Colonic mucosa (tissue), 4 donors: ENCODE measurements at regions not wholly inside any gene's neighbourhood (a gene's known extent, or its start where the extent isn't known, plus 50 kb on each side); places are given as distances from the start of the nearest gene placed in this dataset.

Source experiments
- DNase-seq: peaks from one replicate; pipeline ENCODE4 v3.0.0-alpha.2; 2020
- H3K27ac ChIP-seq: fragments of 200-600 bp; one replicate; pipeline ENCODE4 v1.8.0; 2021
- H3K27me3 ChIP-seq: fragments of 200-600 bp; one replicate; pipeline ENCODE4 v1.8.0; 2021
- H3K36me3 ChIP-seq: fragments of 200-600 bp; one replicate; pipeline ENCODE4 v1.8.0; 2021
- H3K4me1 ChIP-seq: fragments of 200-600 bp; one replicate; pipeline ENCODE4 v1.8.0; 2021; ENCODE audit warnings: mild to moderate bottlenecking
- H3K4me3 ChIP-seq: fragments of 200-600 bp; one replicate; pipeline ENCODE4 v1.8.0; 2021
- H3K9ac ChIP-seq, 2 donors: one replicate each; pipeline ENCODE4 v1.7.0; 2013; ENCODE audit warnings: control low read depth in 2 of 2, low read depth in 2 of 2, low read length in 2 of 2
- H3K9me3 ChIP-seq: fragments of 200-600 bp; one replicate; pipeline ENCODE4 v1.8.0; 2021
- CTCF ChIP-seq: fragments of 200-600 bp; IDR thresholded peaks from one replicate; pipeline ENCODE4 v1.8.0; 2022; ENCODE audit warnings: antibody characterized with exemption, mild to moderate bottlenecking
- intact Hi-C: fragments of 100-400 bp; cut with DNase I; formaldehyde crosslinking; loops from one replicate; pipeline ENCODE4 v1.14.1; 2022
- donor health status: healthy.
- donor health status: DM: no; HTN: no; CAD: no.
- donor health status: DM: no; HTN: no; CAD: no.

- no peak overlapping the region for H3K9ac ChIP-seq
- H3K27ac ChIP-seq = no peak overlapping the region
- TF ChIP-seq CTCF = no peak
- H3K9me3 ChIP-seq = no peaks in the 10 kb centered on the region
- H3K36me3 ChIP-seq = no peaks in the 10 kb centered on the region
- no peak for DNase-seq
- peaks cover 8% of the 10 kb centered on the region for H3K27me3 ChIP-seq
- no peak overlapping the region for H3K4me3 ChIP-seq
- no peaks in the 10 kb centered on the region for H3K4me1 ChIP-seq
- intact Hi-C loops = no loop called here
These were observed 151.4 kb downstream of the BRD1 start for GRCh38 chr22:49676230-49676629.

DNA sequence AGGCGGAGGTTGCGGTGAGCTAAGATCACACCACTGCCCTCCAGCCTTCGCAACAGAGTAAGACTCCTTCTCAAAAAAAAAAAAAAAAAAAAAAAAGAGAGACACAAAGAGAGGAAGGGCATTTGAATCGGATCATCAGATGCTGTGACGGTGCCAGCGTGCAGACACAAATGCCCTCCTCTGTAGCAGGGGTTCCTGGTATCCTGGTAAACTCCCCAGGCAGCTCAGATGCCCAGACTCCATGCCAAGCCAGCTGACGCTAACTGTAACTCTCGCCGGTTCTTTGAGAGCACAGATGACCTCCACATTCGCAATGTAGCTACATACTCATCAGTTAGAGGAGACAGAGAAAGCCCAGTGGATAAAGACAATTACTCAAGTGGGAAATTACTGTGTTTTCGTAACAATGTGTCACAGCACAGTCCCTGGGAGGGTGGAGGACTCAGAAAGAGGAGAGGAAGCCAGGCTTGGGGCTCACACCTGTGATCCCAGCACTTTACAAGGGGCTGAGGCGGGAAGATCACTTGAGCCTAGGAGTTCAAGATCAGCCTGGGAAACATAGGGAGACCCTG lies 153.1 kb downstream of the BRD1 start:
- H3K27ac ChIP-seq = no peak overlapping the region
- no peak for TF ChIP-seq CTCF
- H3K9ac ChIP-seq = no peak overlapping the region
- intact Hi-C loops = no loop called here
- no peaks in the 10 kb centered on the region for H3K36me3 ChIP-seq
- peaks cover 21% of the 10 kb centered on the region for H3K27me3 ChIP-seq
- no peaks in the 10 kb centered on the region for H3K9me3 ChIP-seq
- DNase-seq = no peak
- H3K4me1 ChIP-seq = no peaks in the 10 kb centered on the region
- no peak overlapping the region for H3K4me3 ChIP-seq

DNA sequence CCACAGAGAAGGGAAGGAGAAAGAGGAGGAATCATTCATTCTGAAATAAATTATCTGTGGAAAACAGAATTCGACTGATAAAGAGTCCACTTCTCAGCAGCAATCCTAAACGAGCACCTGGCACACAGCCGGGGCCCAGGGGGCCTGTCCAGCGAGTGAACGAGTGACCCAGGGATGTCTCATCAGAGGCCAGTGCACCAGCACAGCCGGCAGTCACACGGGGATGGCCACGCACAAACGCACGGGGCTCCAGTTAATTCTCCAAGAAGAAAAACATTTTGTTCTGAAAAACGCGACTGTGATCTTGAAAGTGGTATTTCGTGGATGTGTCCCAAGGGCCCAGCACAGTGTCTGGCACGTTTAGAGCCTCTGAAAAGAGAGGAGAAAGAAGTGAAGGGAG lies 154.6 kb downstream of the BRD1 start:
- intact Hi-C loops = no loop called here
- no peak overlapping the region for H3K27ac ChIP-seq
- H3K27me3 ChIP-seq = peaks cover 21% of the 10 kb centered on the region
- no peaks in the 10 kb centered on the region for H3K36me3 ChIP-seq
- no peak overlapping the region for H3K9ac ChIP-seq
- H3K9me3 ChIP-seq = no peaks in the 10 kb centered on the region
- TF ChIP-seq CTCF = no peak
- no peak for DNase-seq
- no peaks in the 10 kb centered on the region for H3K4me1 ChIP-seq
- no peak overlapping the region for H3K4me3 ChIP-seq

DNA sequence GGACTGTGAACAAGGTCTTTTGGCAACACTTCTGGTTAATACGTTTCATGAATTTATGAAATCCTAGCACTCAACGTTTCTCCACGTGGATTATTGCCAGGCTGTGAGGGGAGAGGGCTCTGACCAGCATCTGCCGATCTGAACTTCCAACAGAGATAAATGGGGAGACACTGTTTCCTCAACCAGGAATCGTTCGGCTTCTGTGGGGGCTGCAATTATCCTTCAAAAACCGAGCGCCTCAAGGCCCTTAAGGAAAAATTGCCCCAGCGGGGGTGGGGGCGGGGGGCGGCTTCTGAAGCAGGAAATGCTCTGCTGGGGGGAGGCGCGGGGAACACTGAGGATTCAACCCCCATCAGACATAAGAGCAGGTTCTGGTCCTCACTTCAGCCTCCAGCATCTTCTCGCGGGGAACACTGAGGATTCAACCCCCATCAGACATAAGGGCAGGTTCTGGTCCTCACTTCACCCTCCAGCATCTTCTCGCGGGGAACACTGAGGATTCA lies 155.6 kb downstream of the BRD1 start:
- Histone ChIP-seq H3K9ac (no peak overlapping the region), H3K27ac (no peak overlapping the region), H3K36me3 (no peaks in the 10 kb centered on the region), H3K4me3 (no peak overlapping the region), H3K27me3 (peaks cover 21% of the 10 kb centered on the region), H3K9me3 (no peaks in the 10 kb centered on the region), H3K4me1 (no peaks in the 10 kb centered on the region)
- TF ChIP-seq CTCF = no peak
- no peak for DNase-seq
- intact Hi-C loops = no loop called here

DNA sequence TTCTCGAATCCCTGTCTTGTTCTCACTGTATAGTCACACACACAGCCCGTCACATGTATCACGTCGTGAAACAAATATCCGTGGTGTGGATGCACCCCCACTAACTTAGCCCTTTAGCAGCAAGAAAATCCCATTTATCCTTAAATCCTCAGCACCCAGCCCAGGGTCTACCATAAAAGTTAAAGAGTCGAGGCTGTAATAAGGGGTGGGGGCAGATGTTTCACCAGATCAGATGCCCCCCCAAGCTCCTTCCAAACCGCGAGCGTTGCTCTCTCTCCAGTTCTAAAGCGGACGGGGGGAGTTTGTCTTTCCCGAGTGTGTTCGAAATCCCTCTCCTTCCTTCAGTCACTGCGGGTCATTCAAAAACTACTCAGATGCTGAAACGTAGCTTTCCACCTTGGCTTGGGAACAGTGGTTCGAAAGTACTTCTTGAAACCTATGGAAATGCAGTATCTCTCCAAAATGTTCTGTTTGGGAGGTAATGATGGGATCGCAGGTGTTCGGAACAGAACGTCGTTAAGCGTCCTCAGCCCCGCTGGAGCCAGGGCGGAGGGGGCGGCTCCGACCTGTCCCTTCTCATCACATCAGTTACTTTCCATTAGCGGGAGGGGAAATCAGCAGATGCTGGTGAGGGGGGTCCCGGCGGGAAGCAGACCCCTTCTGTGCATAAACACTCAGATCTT lies 156.2 kb downstream of the BRD1 start:
- no peak overlapping the region for H3K9ac ChIP-seq
- H3K27ac ChIP-seq = no peak overlapping the region
- H3K9me3 ChIP-seq = no peaks in the 10 kb centered on the region
- intact Hi-C loops = no loop called here
- TF ChIP-seq CTCF = no peak
- no peak for DNase-seq
- H3K36me3 ChIP-seq = no peaks in the 10 kb centered on the region
- peaks cover 21% of the 10 kb centered on the region for H3K27me3 ChIP-seq
- no peaks in the 10 kb centered on the region for H3K4me1 ChIP-seq
- no peak overlapping the region for H3K4me3 ChIP-seq
